IPS DF 6.9 (cell line): ENCODE measurements at regions not wholly inside any gene's neighbourhood (a gene's known extent, or its start where the extent isn't known, plus 50 kb on each side); places are given as distances from the start of the nearest gene placed in this dataset.
"Not testable (repeated sequence)": the region's sequence is repeated elsewhere in the genome, so short reads cannot be mapped to it uniquely, and the experiment has no call there.

Source experiments
- DNase-seq: peaks from one replicate; pipeline ENCODE4 v3.0.0-alpha.2; 2013; ENCODE audit warnings: low read depth, low spot score
- H3K27ac ChIP-seq: one replicate; pipeline ENCODE4 v1.5.1; 2013; ENCODE audit warnings: low read length, control low read depth
- H3K27me3 ChIP-seq: 2 replicates; pipeline ENCODE4 v1.6.1; 2013; ENCODE audit warnings: mild to moderate bottlenecking, low read length; ENCODE audit not compliant: control insufficient read depth, insufficient read depth
- H3K36me3 ChIP-seq: 2 replicates; pipeline ENCODE4 v1.6.1; 2013; ENCODE audit warnings: low read length; ENCODE audit not compliant: control insufficient read depth, insufficient read depth
- H3K4me1 ChIP-seq: 2 replicates; pipeline ENCODE4 v1.6.1; 2013; ENCODE audit warnings: low read length; ENCODE audit not compliant: control insufficient read depth, insufficient read depth
- H3K4me3 ChIP-seq: 2 replicates; pipeline ENCODE4 v1.5.1; 2013; ENCODE audit warnings: mild to moderate bottlenecking, low read length
- H3K9me3 ChIP-seq: 2 replicates; pipeline ENCODE4 v1.6.1; 2013; ENCODE audit warnings: low read length, inconsistent platforms; ENCODE audit not compliant: control insufficient read depth, insufficient read depth
- WGBS: extraction: QIAGEN DNeasy Blood & Tissue Kit; methylation state at CpG from one replicate; pipeline ENCODE4 v1.1.7; 2013; ENCODE audit warnings: mixed read lengths, missing lambda C conversion rate; ENCODE audit not compliant: insufficient read length, insufficient coverage; 5-methylcytosine and 5-hydroxymethylcytosine counted together

DNA sequence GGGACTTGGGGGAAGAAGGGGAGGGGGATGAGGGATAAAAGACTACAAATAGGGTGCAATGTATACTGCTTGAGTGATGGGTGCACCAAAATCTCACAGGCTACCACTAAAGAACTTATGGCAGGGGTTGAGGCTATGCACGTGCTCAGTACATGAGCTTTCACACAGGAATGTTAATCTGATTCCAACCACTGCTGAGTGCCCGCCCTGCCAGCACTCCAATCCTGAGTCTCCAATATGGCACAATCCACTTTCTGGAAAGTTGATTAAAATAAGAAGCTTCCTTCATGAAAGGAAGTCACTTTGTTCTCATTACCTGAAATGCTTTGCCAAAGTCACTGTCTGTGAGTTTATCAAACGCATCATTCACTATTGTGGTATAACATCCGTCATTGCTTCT is 463.0 kb downstream of the IRS2 start:
- H3K36me3 ChIP-seq: no peaks in the 10 kb centered on the region
- WGBS: no CpG with 5 or more reads among the region's 4 CpGs
- no peak overlapping the region for H3K4me3 ChIP-seq
- H3K27me3 ChIP-seq: no peaks in the 10 kb centered on the region
- H3K9me3 ChIP-seq: no peaks in the 10 kb centered on the region
- H3K4me1 ChIP-seq: no peaks in the 10 kb centered on the region
- DNase-seq: no peak
- no peak overlapping the region for H3K27ac ChIP-seq

DNA sequence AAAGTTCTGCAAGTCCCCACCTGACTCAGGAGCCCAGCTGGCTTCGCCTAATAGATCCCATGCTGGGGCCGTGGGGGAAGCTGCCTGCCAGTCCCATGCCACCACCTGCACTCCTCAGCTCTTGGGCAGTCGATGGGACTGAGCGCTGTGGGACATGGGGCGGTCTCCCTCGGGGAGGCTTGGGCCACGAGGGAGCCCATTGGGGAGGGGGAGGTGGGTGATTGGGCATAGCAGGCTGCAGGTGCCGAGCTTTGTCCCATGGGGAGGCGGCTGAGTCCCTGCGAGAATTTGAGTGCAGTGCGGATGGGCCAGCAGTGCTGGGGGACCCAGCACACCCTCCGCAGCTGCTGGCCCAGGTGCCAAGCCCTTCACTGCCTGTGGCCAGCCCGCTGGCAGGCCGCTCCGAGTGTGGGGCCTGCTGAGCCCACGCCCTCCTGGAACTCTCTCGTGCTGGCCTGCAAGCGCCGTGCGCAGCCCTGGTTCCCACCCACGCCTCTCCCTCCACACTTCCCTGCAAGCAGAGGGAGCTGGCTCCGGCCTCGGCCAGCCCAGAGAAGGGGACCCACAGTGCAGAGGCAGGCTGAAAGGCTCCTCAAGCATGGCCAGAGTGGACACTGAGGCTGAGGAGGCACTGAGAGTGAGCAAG is 467.3 kb downstream of the IRS2 start:
- DNase-seq: no peak
- WGBS: no CpG with 5 or more reads among the region's 23 CpGs

DNA sequence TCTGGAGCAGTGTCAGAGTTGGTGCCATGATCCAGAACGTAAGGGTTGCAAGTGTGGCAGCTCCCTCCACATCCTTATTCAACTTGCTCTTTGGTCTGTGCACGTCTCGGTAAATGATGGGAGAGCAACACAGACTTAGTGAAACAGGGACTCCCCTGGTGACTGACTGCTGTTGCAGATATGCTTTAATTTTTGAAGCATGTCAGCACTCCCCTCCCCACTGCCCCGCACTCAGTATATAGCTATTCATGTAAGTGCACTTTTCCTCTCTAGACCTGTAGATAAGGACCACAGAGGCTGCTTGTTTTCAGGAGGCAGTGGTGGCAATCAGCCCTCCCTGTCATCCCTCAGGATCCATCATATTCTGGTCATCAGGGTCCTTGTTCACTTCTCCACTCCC is 470.9 kb downstream of the IRS2 start:
- Histone ChIP-seq H3K9me3 (no peaks in the 10 kb centered on the region), H3K4me1 (no peaks in the 10 kb centered on the region), H3K27me3 (no peaks in the 10 kb centered on the region), H3K36me3 (no peaks in the 10 kb centered on the region), H3K4me3 (no peak overlapping the region), H3K27ac (no peak overlapping the region)
- no peak for DNase-seq
- no CpG with 5 or more reads among the region's 4 CpGs for WGBS

More for the DNA sequence above, 467.3 kb downstream of the IRS2 start:
- Histone ChIP-seq H3K36me3 (no peaks in the 10 kb centered on the region), H3K9me3 (no peaks in the 10 kb centered on the region), H3K27ac (no peak overlapping the region), H3K27me3 (no peaks in the 10 kb centered on the region), H3K4me3 (no peak overlapping the region), H3K4me1 (no peaks in the 10 kb centered on the region)

DNA sequence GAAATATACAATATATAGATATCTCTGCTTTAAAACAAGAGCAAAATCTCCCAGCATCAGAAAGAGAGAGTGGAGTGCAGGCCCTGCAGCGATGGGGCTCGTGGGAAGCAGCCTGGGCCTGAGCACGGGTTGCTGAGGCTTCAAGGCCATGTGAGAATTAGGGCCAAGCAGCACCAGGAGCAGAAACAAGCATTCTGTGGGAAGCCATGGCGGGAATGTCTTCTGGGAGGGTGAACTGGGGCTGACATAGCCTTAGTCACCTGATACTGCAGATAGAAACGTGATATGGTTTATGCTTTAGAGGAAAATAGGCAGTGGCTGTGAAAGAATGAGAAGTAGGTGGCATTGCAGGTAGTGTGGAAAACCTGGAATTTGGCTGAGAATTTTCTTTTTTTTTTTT is 472.3 kb downstream of the IRS2 start:
- no peaks in the 10 kb centered on the region for H3K9me3 ChIP-seq
- no peak overlapping the region for H3K27ac ChIP-seq
- H3K36me3 ChIP-seq: no peaks in the 10 kb centered on the region
- H3K4me3 ChIP-seq: no peak overlapping the region
- no peak for DNase-seq
- H3K27me3 ChIP-seq: no peaks in the 10 kb centered on the region
- no CpG with 5 or more reads among the region's 5 CpGs for WGBS
- no peaks in the 10 kb centered on the region for H3K4me1 ChIP-seq

GRCh38 chr13:109312399-109312798 is 474.0 kb downstream of the IRS2 start:
- no peak for DNase-seq
- no peak overlapping the region for H3K27ac ChIP-seq
- H3K4me3 ChIP-seq: no peak overlapping the region
- H3K4me1 ChIP-seq: no peaks in the 10 kb centered on the region
- no peaks in the 10 kb centered on the region for H3K27me3 ChIP-seq
- no peaks in the 10 kb centered on the region for H3K9me3 ChIP-seq
- no peaks in the 10 kb centered on the region for H3K36me3 ChIP-seq

GRCh38 chr13:109311431-109311976 is 474.9 kb downstream of the IRS2 start:
- H3K36me3 ChIP-seq, H3K9me3 ChIP-seq, H3K27ac ChIP-seq, H3K27me3 ChIP-seq, DNase-seq, H3K4me3 ChIP-seq, H3K4me1 ChIP-seq: not testable (repeated sequence)
- WGBS: no CpG with 5 or more reads among the region's 33 CpGs

- Histone ChIP-seq H3K4me3 (no peak overlapping the region), H3K27me3 (no peaks in the 10 kb centered on the region), H3K36me3 (no peaks in the 10 kb centered on the region), H3K9me3 (no peaks in the 10 kb centered on the region), H3K27ac (no peak overlapping the region), H3K4me1 (no peaks in the 10 kb centered on the region)
- WGBS: no CpG with 5 or more reads among the region's 12 CpGs
- DNase-seq: no peak
Measured at GRCh38 chr13:109309625-109310363, 476.6 kb downstream of the IRS2 start.

GRCh38 chr13:109307027-109307426 is 479.4 kb downstream of the IRS2 start:
- Histone ChIP-seq H3K27ac (no peak overlapping the region), H3K36me3 (no peaks in the 10 kb centered on the region), H3K4me3 (no peak overlapping the region), H3K9me3 (no peaks in the 10 kb centered on the region), H3K27me3 (no peaks in the 10 kb centered on the region), H3K4me1 (no peaks in the 10 kb centered on the region)
- no peak for DNase-seq
- no CpG with 5 or more reads among the region's 6 CpGs for WGBS

- no CpG with 5 or more reads among the region's 5 CpGs for WGBS
- H3K4me1 ChIP-seq: no peaks in the 10 kb centered on the region
- H3K4me3 ChIP-seq: no peak overlapping the region
- no peaks in the 10 kb centered on the region for H3K27me3 ChIP-seq
- H3K36me3 ChIP-seq: no peaks in the 10 kb centered on the region
- H3K27ac ChIP-seq: no peak overlapping the region
- H3K9me3 ChIP-seq: no peaks in the 10 kb centered on the region
- no peak for DNase-seq
Measured at GRCh38 chr13:109301726-109302125, 484.7 kb downstream of the IRS2 start.

- no peaks in the 10 kb centered on the region for H3K9me3 ChIP-seq
- no peaks in the 10 kb centered on the region for H3K4me1 ChIP-seq
- no peak for DNase-seq
- H3K4me3 ChIP-seq: no peak overlapping the region
- no peak overlapping the region for H3K27ac ChIP-seq
- no peaks in the 10 kb centered on the region for H3K36me3 ChIP-seq
- no peaks in the 10 kb centered on the region for H3K27me3 ChIP-seq
- no CpG with 5 or more reads among the region's 4 CpGs for WGBS
Measured at GRCh38 chr13:109301276-109301675, 485.1 kb downstream of the IRS2 start.

DNA sequence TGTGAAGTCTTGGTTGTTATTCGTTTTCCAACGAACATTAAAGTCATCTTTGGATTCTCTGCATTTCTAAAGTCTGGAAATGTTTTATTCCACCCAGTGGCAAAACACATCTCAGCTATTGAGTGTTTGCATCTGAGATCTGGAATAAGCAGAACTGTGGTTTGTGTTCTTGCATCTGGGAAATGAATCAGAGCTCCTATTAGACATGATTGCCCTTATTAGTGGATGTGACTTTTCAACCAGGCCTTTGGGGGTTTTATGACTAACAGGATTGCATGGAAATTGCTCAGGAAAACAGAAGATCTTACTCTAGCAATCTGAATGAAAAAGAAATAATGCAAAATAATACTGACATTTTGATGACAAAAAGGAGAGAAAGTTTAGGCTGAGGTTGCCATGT is 488.8 kb downstream of the IRS2 start:
- Histone ChIP-seq H3K27me3 (no peaks in the 10 kb centered on the region), H3K4me3 (no peak overlapping the region), H3K36me3 (no peaks in the 10 kb centered on the region; the same call in 1 of the 2 replicates), H3K4me1 (no peaks in the 10 kb centered on the region), H3K27ac (no peak overlapping the region), H3K9me3 (no peaks in the 10 kb centered on the region)
- DNase-seq: no peak
- WGBS: no CpG with 5 or more reads among the region's 2 CpGs
